ENCODE measurements at regions not wholly inside any gene's neighbourhood (a gene's known extent, or its start where the extent isn't known, plus 50 kb on each side); places are given as distances from the start of the nearest gene placed in this dataset.

- no peak for DNase-seq
These were observed 178.7 kb upstream of the MCTP2 start for GRCh38 chr15:94052711-94053110.

- no peak for DNase-seq
These were observed 183.8 kb upstream of the MCTP2 start for GRCh38 chr15:94047566-94047965.

GRCh38 chr15:94042180-94042928 is 189.0 kb upstream of the MCTP2 start:
- DNase-seq, result no peak

GRCh38 chr15:94041746-94042145 is 189.6 kb upstream of the MCTP2 start:
- no peak for DNase-seq

- DNase-seq, result no peak
These were observed 190.7 kb upstream of the MCTP2 start for GRCh38 chr15:94040541-94041248.

- DNase-seq, result no peak
These were observed 195.2 kb upstream of the MCTP2 start for GRCh38 chr15:94036156-94036555.

- no peak for DNase-seq
These were observed 197.7 kb upstream of the MCTP2 start for GRCh38 chr15:94033683-94034020.

GRCh38 chr15:94033014-94033682 is 198.2 kb upstream of the MCTP2 start:
- DNase-seq, result no peak

- DNase-seq, result no peak
These were observed 198.8 kb upstream of the MCTP2 start for GRCh38 chr15:94032571-94032970.

GRCh38 chr15:94031072-94031471 is 200.3 kb upstream of the MCTP2 start:
- no peak for DNase-seq

GRCh38 chr15:94029495-94029894 is 201.9 kb upstream of the MCTP2 start:
- DNase-seq, result no peak

- no peak for DNase-seq
These were observed 202.6 kb upstream of the MCTP2 start for GRCh38 chr15:94028809-94029208.

GRCh38 chr15:94028121-94028520 is 203.2 kb upstream of the MCTP2 start:
- DNase-seq, result no peak

GRCh38 chr15:94027581-94027980 is 203.8 kb upstream of the MCTP2 start:
- DNase-seq, result no peak

GRCh38 chr15:94026458-94027304 is 204.7 kb upstream of the MCTP2 start:
- no peak for DNase-seq

GRCh38 chr15:94023531-94023930 is 207.8 kb upstream of the MCTP2 start:
- DNase-seq, result no peak

- no peak for DNase-seq
These were observed 209.6 kb upstream of the MCTP2 start for GRCh38 chr15:94021621-94022320.

- DNase-seq, result no peak
These were observed 212.3 kb upstream of the MCTP2 start for GRCh38 chr15:94019062-94019461.

- DNase-seq, result no peak
These were observed 216.0 kb upstream of the MCTP2 start for GRCh38 chr15:94015324-94015723.

- no peak for DNase-seq
These were observed 223.0 kb upstream of the MCTP2 start for GRCh38 chr15:94008104-94009074.

GRCh38 chr15:94004697-94005096 is 226.7 kb upstream of the MCTP2 start:
- no peak for DNase-seq

Data from right forelimb (tissue), 1 donor.